Adrenal gland (tissue), 5 donors: ENCODE measurements at regions not wholly inside any gene's neighbourhood (a gene's known extent, or its start where the extent isn't known, plus 50 kb on each side); places are given as distances from the start of the nearest gene placed in this dataset.

Experiments
- CTCF ChIP-seq, 6 experiments: fragments of 450-650 bp in 4 of 6; fragments of 200-600 bp in 2 of 6; sonication (generic) in 1 of 6; IDR thresholded peaks; 1 replicate in 5 of 6; 2 replicates in 1 of 6; pipeline versions ENCODE4 v1.5.1 to v1.8.0; 2016 to 2021; ENCODE audit warnings: antibody characterized with exemption in 6 of 6, mild to moderate bottlenecking in 2 of 6, moderate library complexity in 1 of 6
- POLR2A ChIP-seq, 2 donors: fragments of 450-650 bp; IDR thresholded peaks; one replicate each; pipeline ENCODE4 v1.6.1; 2017; ENCODE audit warnings: antibody characterized with exemption in 2 of 2, mild to moderate bottlenecking in 2 of 2, moderate library complexity in 1 of 2
- donor health status: DM: no; HTN: no; CAD: no.

GRCh38 chr14:80419345-80419744, 208.0 kb upstream of the DIO2 start:
- TF ChIP-seq CTCF (IDR thresholded peaks at IDR 0.05) (no peak), POLR2A (IDR thresholded peaks at IDR 0.05) (no peak)
